ENCODE measurements at regions not wholly inside any gene's neighbourhood (a gene's known extent, or its start where the extent isn't known, plus 50 kb on each side); places are given as distances from the start of the nearest gene placed in this dataset.

- TF ChIP-seq CTCF (IDR thresholded peaks at IDR 0.05) (no peak), POLR2A (IDR thresholded peaks at IDR 0.05) (no peak)
These were observed 1349.1 kb downstream of the XPNPEP1 start for GRCh38 chr10:108574233-108574632.

Data from uterus (tissue), 2 donors.